DND-41 (cell line): ENCODE measurements at regions not wholly inside any gene's neighbourhood (a gene's known extent, or its start where the extent isn't known, plus 50 kb on each side); places are given as distances from the start of the nearest gene placed in this dataset.

ENCODE experiments used
- ATAC-seq: fragments of 200-7000 bp; cut with Tn5 transposase; 3 replicates; pipeline ENCODE4 v1.9.1; 2021; ENCODE audit warnings: low read depth; ENCODE audit not compliant: insufficient read depth
- DNase-seq: peaks from one replicate; pipeline ENCODE4 v3.0.0-alpha.2; 2020
- H2AFZ ChIP-seq: 2 replicates; pipeline ENCODE4 v1.6.0; 2012; ENCODE audit warnings: low read depth, low read length
- H3K27ac ChIP-seq: 2 replicates; pipeline ENCODE4 v1.5.1; 2012; ENCODE audit warnings: low read length, inconsistent platforms
- H3K27me3 ChIP-seq: fragments of 200-600 bp; sonication (generic); 2 replicates; pipeline ENCODE4 v1.6.0; 2012; ENCODE audit warnings: low read length, mild to moderate bottlenecking, inconsistent platforms; ENCODE audit not compliant: insufficient read depth, poor library complexity
- H3K36me3 ChIP-seq: 2 replicates; pipeline ENCODE4 v1.5.1; 2012; ENCODE audit warnings: low read length, inconsistent platforms; ENCODE audit not compliant: insufficient read depth
- H3K4me1 ChIP-seq: 2 replicates; pipeline ENCODE4 v1.5.1; 2012; ENCODE audit warnings: mild to moderate bottlenecking, low read length; ENCODE audit not compliant: insufficient read depth
- H3K4me2 ChIP-seq: 2 replicates; pipeline ENCODE4 v1.6.0; 2012; ENCODE audit warnings: mild to moderate bottlenecking, moderate library complexity, low read length, inconsistent platforms; ENCODE audit not compliant: insufficient read depth
- H3K4me3 ChIP-seq, 2 experiments: fragments of 200-600 bp in 1 of 2; shearing (Covaris generic) in 1 of 2; 2 replicates each; pipeline ENCODE4 v1.5.1; 2012 to 2016; ENCODE audit warnings: inconsistent platforms in 2 of 2, low read length in 2 of 2, mild to moderate bottlenecking in 2 of 2, low read depth in 1 of 2, moderate library complexity in 1 of 2
- H3K79me2 ChIP-seq: 2 replicates; pipeline ENCODE4 v1.6.0; 2012; ENCODE audit warnings: low read length, inconsistent platforms; ENCODE audit not compliant: insufficient read depth
- H3K9ac ChIP-seq: 2 replicates; pipeline ENCODE4 v1.6.0; 2012; ENCODE audit warnings: low read depth, mild to moderate bottlenecking, inconsistent platforms, low read length, moderate library complexity
- H3K9me3 ChIP-seq: 2 replicates; pipeline ENCODE4 v1.5.1; 2012; ENCODE audit warnings: low read length, moderate library complexity, mild to moderate bottlenecking, inconsistent platforms; ENCODE audit not compliant: insufficient read depth, severe bottlenecking
- H4K20me1 ChIP-seq: 2 replicates; pipeline ENCODE4 v1.6.0; 2012; ENCODE audit warnings: low read length; ENCODE audit not compliant: insufficient read depth
- CTCF ChIP-seq: IDR thresholded peaks from 2 replicates; pipeline ENCODE4 v1.5.1; 2012; ENCODE audit warnings: borderline replicate concordance, low read length, moderate library complexity, mild to moderate bottlenecking; ENCODE audit not compliant: poor library complexity, severe bottlenecking; ENCODE audit errors: extremely low read depth
- EZH2 ChIP-seq: IDR thresholded peaks from 3 replicates; pipeline ENCODE4 v1.6.1; 2012; ENCODE audit warnings: borderline replicate concordance, low read depth, mild to moderate bottlenecking, moderate library complexity, low read length, inconsistent platforms; ENCODE audit not compliant: severe bottlenecking

- no peaks in the 10 kb centered on the region for H4K20me1 ChIP-seq
- TF ChIP-seq EZH2 (no peak), CTCF (no peak)
- H3K9me3 ChIP-seq = no peaks in the 10 kb centered on the region
- ATAC-seq = no peak
- no peak overlapping the region for H3K9ac ChIP-seq
- no peaks in the 10 kb centered on the region for H3K27me3 ChIP-seq
- no peak overlapping the region for H3K4me3 ChIP-seq
- no peak overlapping the region for H3K4me2 ChIP-seq
- H3K27ac ChIP-seq = no peak overlapping the region
- no peak for DNase-seq
- H2AFZ ChIP-seq = no peak overlapping the region
- no peaks in the 10 kb centered on the region for H3K4me1 ChIP-seq
- H3K79me2 ChIP-seq = no peaks in the 10 kb centered on the region
- no peaks in the 10 kb centered on the region for H3K36me3 ChIP-seq
Observed at GRCh38 chr4:170770664-170771063, 680.9 kb upstream of the AADAT start.

GRCh38 chr4:170769862-170770261, 680.1 kb upstream of the AADAT start:
- Histone ChIP-seq H3K36me3 (no peaks in the 10 kb centered on the region), H3K4me2 (no peak overlapping the region), H3K9ac (no peak overlapping the region), H4K20me1 (no peaks in the 10 kb centered on the region), H3K4me3 (no peak overlapping the region), H3K27me3 (no peaks in the 10 kb centered on the region), H3K4me1 (no peaks in the 10 kb centered on the region), H3K27ac (no peak overlapping the region), H3K79me2 (no peaks in the 10 kb centered on the region), H2AFZ (no peak overlapping the region), H3K9me3 (no peaks in the 10 kb centered on the region)
- TF ChIP-seq CTCF (no peak), EZH2 (no peak)
- ATAC-seq (no peak), DNase-seq (no peak)

GRCh38 chr4:170758988-170759387, 669.2 kb upstream of the AADAT start:
- no peak overlapping the region for H3K27ac ChIP-seq
- no peaks in the 10 kb centered on the region for H4K20me1 ChIP-seq
- TF ChIP-seq CTCF (no peak), EZH2 (no peak)
- no peaks in the 10 kb centered on the region for H3K4me1 ChIP-seq
- H3K4me3 ChIP-seq = no peak overlapping the region
- ATAC-seq = no peak
- H3K4me2 ChIP-seq = no peak overlapping the region
- H2AFZ ChIP-seq = no peak overlapping the region
- no peaks in the 10 kb centered on the region for H3K79me2 ChIP-seq
- no peaks in the 10 kb centered on the region for H3K9me3 ChIP-seq
- no peaks in the 10 kb centered on the region for H3K27me3 ChIP-seq
- H3K9ac ChIP-seq = no peak overlapping the region
- no peaks in the 10 kb centered on the region for H3K36me3 ChIP-seq
- no peak for DNase-seq

GRCh38 chr4:170750519-170750918, 660.8 kb upstream of the AADAT start:
- H2AFZ ChIP-seq = no peak overlapping the region
- no peak overlapping the region for H3K9ac ChIP-seq
- H3K27me3 ChIP-seq = no peaks in the 10 kb centered on the region
- no peak for TF ChIP-seq EZH2
- no peak for TF ChIP-seq CTCF
- no peak overlapping the region for H3K27ac ChIP-seq
- H3K4me2 ChIP-seq = no peak overlapping the region
- no peaks in the 10 kb centered on the region for H3K9me3 ChIP-seq
- H3K4me1 ChIP-seq = no peaks in the 10 kb centered on the region
- DNase-seq (no peak), ATAC-seq (no peak)
- H3K36me3 ChIP-seq = no peaks in the 10 kb centered on the region
- no peaks in the 10 kb centered on the region for H3K79me2 ChIP-seq
- H4K20me1 ChIP-seq = no peaks in the 10 kb centered on the region
- H3K4me3 ChIP-seq = no peak overlapping the region
